ENCODE measurements at regions not wholly inside any gene's neighbourhood (a gene's known extent, or its start where the extent isn't known, plus 50 kb on each side); places are given as distances from the start of the nearest gene placed in this dataset.

GRCh38 chr2:224210286-224211180 lies 171.4 kb upstream of the SERPINE2 start:
- DNase-seq (ENCODE audit: low spot score): no peak
- no peaks in the 10 kb centered on the region for H3K27me3 Mint-ChIP-seq (ENCODE audit: low read depth)
- TF ChIP-seq CTCF (IDR thresholded peaks at IDR 0.05): no peak
- H3K36me3 Mint-ChIP-seq (ENCODE audit: low read depth): no peaks in the 10 kb centered on the region
- H3K4me1 Mint-ChIP-seq (ENCODE audit: low read depth): peaks cover 3% of the 10 kb centered on the region
- H3K9me3 Mint-ChIP-seq (ENCODE audit: low read depth): no peaks in the 10 kb centered on the region
- no peak overlapping the region for H3K4me3 Mint-ChIP-seq (ENCODE audit: unreplicated experiment)
- no peak overlapping the region for H3K27ac Mint-ChIP-seq (ENCODE audit: unreplicated experiment)

GRCh38 chr2:224209555-224210285 lies 170.6 kb upstream of the SERPINE2 start:
- H3K9me3 Mint-ChIP-seq (ENCODE audit: low read depth): no peaks in the 10 kb centered on the region
- no peak overlapping the region for H3K27ac Mint-ChIP-seq (ENCODE audit: unreplicated experiment)
- no peak overlapping the region for H3K4me3 Mint-ChIP-seq (ENCODE audit: unreplicated experiment)
- DNase-seq (ENCODE audit: low spot score): no peak
- no peaks in the 10 kb centered on the region for H3K27me3 Mint-ChIP-seq (ENCODE audit: low read depth)
- TF ChIP-seq CTCF (IDR thresholded peaks at IDR 0.05): no peak
- H3K4me1 Mint-ChIP-seq (ENCODE audit: low read depth): no peaks in the 10 kb centered on the region
- H3K36me3 Mint-ChIP-seq (ENCODE audit: low read depth): no peaks in the 10 kb centered on the region

GRCh38 chr2:224208443-224208842 lies 169.4 kb upstream of the SERPINE2 start:
- no peaks in the 10 kb centered on the region for H3K4me1 Mint-ChIP-seq (ENCODE audit: low read depth)
- DNase-seq (ENCODE audit: low spot score): no peak
- H3K9me3 Mint-ChIP-seq (ENCODE audit: low read depth): no peaks in the 10 kb centered on the region
- H3K27ac Mint-ChIP-seq (ENCODE audit: unreplicated experiment): no peak overlapping the region
- no peaks in the 10 kb centered on the region for H3K27me3 Mint-ChIP-seq (ENCODE audit: low read depth)
- no peak for TF ChIP-seq CTCF (IDR thresholded peaks at IDR 0.05)
- no peak overlapping the region for H3K4me3 Mint-ChIP-seq (ENCODE audit: unreplicated experiment)
- no peaks in the 10 kb centered on the region for H3K36me3 Mint-ChIP-seq (ENCODE audit: low read depth)

GRCh38 chr2:224208007-224208406 lies 168.9 kb upstream of the SERPINE2 start:
- TF ChIP-seq CTCF (IDR thresholded peaks at IDR 0.05): no peak
- H3K4me1 Mint-ChIP-seq (ENCODE audit: low read depth): no peaks in the 10 kb centered on the region
- no peak overlapping the region for H3K4me3 Mint-ChIP-seq (ENCODE audit: unreplicated experiment)
- H3K27me3 Mint-ChIP-seq (ENCODE audit: low read depth): no peaks in the 10 kb centered on the region
- no peak for DNase-seq (ENCODE audit: low spot score)
- H3K9me3 Mint-ChIP-seq (ENCODE audit: low read depth): no peaks in the 10 kb centered on the region
- H3K36me3 Mint-ChIP-seq (ENCODE audit: low read depth): no peaks in the 10 kb centered on the region
- no peak overlapping the region for H3K27ac Mint-ChIP-seq (ENCODE audit: unreplicated experiment)

- Mint-ChIP-seq H3K4me1 (ENCODE audit: low read depth) (no peaks in the 10 kb centered on the region), H3K27ac (ENCODE audit: unreplicated experiment) (no peak overlapping the region), H3K9me3 (ENCODE audit: low read depth) (no peaks in the 10 kb centered on the region), H3K27me3 (ENCODE audit: low read depth) (no peaks in the 10 kb centered on the region), H3K4me3 (ENCODE audit: unreplicated experiment) (no peak overlapping the region), H3K36me3 (ENCODE audit: low read depth) (no peaks in the 10 kb centered on the region)
- no peak for TF ChIP-seq CTCF (IDR thresholded peaks at IDR 0.05)
- DNase-seq (ENCODE audit: low spot score): no peak
Observed at GRCh38 chr2:224206816-224207215, 167.7 kb upstream of the SERPINE2 start.
